Mucosa of descending colon (tissue), 3 donors: ENCODE measurements at regions not wholly inside any gene's neighbourhood (a gene's known extent, or its start where the extent isn't known, plus 50 kb on each side); places are given as distances from the start of the nearest gene placed in this dataset.
A peak's percentile ranks its signal among the peaks of the same experiment; 100 is the strongest.

Experiments used
- ATAC-seq: fragments of 200-7000 bp; cut with Tn5 transposase; one replicate; pipeline ENCODE4 v1.9.1; 2020; ENCODE audit warnings: mild to moderate bottlenecking, moderate library complexity
- DNase-seq, 3 donors: peaks; one replicate each; pipeline ENCODE4 v3.0.0-alpha.2; 2020
- H3K36me3 ChIP-seq: fragments of 200-600 bp; one replicate; pipeline ENCODE4 v1.8.0; 2021; ENCODE audit warnings: low read depth, mild to moderate bottlenecking
- H3K4me1 ChIP-seq: fragments of 200-600 bp; one replicate; pipeline ENCODE4 v1.8.0; 2021; ENCODE audit warnings: low read depth, mild to moderate bottlenecking
- H3K4me3 ChIP-seq: fragments of 200-600 bp; one replicate; pipeline ENCODE4 v1.8.0; 2021; ENCODE audit warnings: mild to moderate bottlenecking
- H3K9me3 ChIP-seq: fragments of 200-600 bp; one replicate; pipeline ENCODE4 v1.8.0; 2021; ENCODE audit warnings: mild to moderate bottlenecking
- CTCF ChIP-seq: fragments of 200-600 bp; IDR thresholded peaks from one replicate; pipeline ENCODE4 v1.8.0; 2022; ENCODE audit warnings: antibody characterized with exemption, mild to moderate bottlenecking
- intact Hi-C, 2 donors: fragments of 100-400 bp; cut with DNase I in 1 of 2; cut with micrococcal nuclease in 1 of 2; formaldehyde crosslinking; loops; one replicate each; pipeline versions ENCODE4 v1.11.0 to v1.11.1; 2022; cut with DNase I, micrococcal nuclease
- donor health status: DM: no; HTN: no; CAD: no; lungs with moderate emphysema.
- donor health status: DM: no; HTN: no; CAD: no.
- donor health status: DM: no; HTN: yes; CAD: no.

GRCh38 chr5:164127527-164127926 is 622.1 kb downstream of the MAT2B start:
- intact Hi-C loops = no loop called here
- DNase-seq (no peak), ATAC-seq (no peak)
- Histone ChIP-seq H3K4me1 (no peaks in the 10 kb centered on the region), H3K4me3 (no peak overlapping the region), H3K36me3 (no peaks in the 10 kb centered on the region), H3K9me3 (peaks cover 16% of the 10 kb centered on the region)
- TF ChIP-seq CTCF = no peak

- intact Hi-C loops = no loop called here
- no peaks in the 10 kb centered on the region for H3K4me1 ChIP-seq
- no peak for ATAC-seq
Measured at GRCh38 chr5:164132358-164132757, 626.9 kb downstream of the MAT2B start.

GRCh38 chr5:164137095-164137494 is 631.7 kb downstream of the MAT2B start:
- Histone ChIP-seq H3K9me3 (no peaks in the 10 kb centered on the region), H3K4me1 (no peaks in the 10 kb centered on the region), H3K4me3 (no peak overlapping the region), H3K36me3 (no peaks in the 10 kb centered on the region)
- TF ChIP-seq CTCF = no peak
- DNase-seq = peak in 1 of 3 donors; percentile 8
- ATAC-seq = no peak
- intact Hi-C loops = no loop called here

More at GRCh38 chr5:164132358-164132757, 626.9 kb downstream of the MAT2B start:
- Histone ChIP-seq H3K9me3 (peaks cover 8% of the 10 kb centered on the region), H3K36me3 (no peaks in the 10 kb centered on the region), H3K4me3 (no peak overlapping the region)
- no peak for DNase-seq
- TF ChIP-seq CTCF = no peak

GRCh38 chr5:164139423-164139822 is 634.0 kb downstream of the MAT2B start:
- no peaks in the 10 kb centered on the region for H3K4me1 ChIP-seq
- DNase-seq (no peak), ATAC-seq (no peak)
- no peak for TF ChIP-seq CTCF
- H3K9me3 ChIP-seq = no peaks in the 10 kb centered on the region
- H3K4me3 ChIP-seq = no peak overlapping the region
- intact Hi-C loops = no loop called here
- H3K36me3 ChIP-seq = no peaks in the 10 kb centered on the region

GRCh38 chr5:164145458-164145857 is 640.0 kb downstream of the MAT2B start:
- no peak for ATAC-seq
- TF ChIP-seq CTCF = no peak
- Histone ChIP-seq H3K9me3 (no peaks in the 10 kb centered on the region), H3K36me3 (no peaks in the 10 kb centered on the region), H3K4me1 (no peaks in the 10 kb centered on the region), H3K4me3 (no peak overlapping the region)
- no peak for DNase-seq
- intact Hi-C loops = no loop called here

- Histone ChIP-seq H3K4me1 (no peaks in the 10 kb centered on the region), H3K36me3 (no peaks in the 10 kb centered on the region), H3K9me3 (no peaks in the 10 kb centered on the region), H3K4me3 (no peak overlapping the region)
- no peak for TF ChIP-seq CTCF
- ATAC-seq (no peak), DNase-seq (no peak)
- intact Hi-C loops = no loop called here
Measured at GRCh38 chr5:164146223-164146622, 640.8 kb downstream of the MAT2B start.
